HCT116 (cell line): ENCODE measurements at regions not wholly inside any gene's neighbourhood (a gene's known extent, or its start where the extent isn't known, plus 50 kb on each side); places are given as distances from the start of the nearest gene placed in this dataset.

Source experiments
- ATAC-seq: fragments of 200-7000 bp; cut with Tn5 transposase; 2 replicates; pipeline ENCODE4 v1.9.1; 2020; ENCODE audit warnings: mild to moderate bottlenecking, moderate library complexity
- BruUV-seq: library from RNA; stranded (reverse); fragments of 400-500 nt; replicated peaks from 2 replicates; lab custom pipeline; 2021; lab: Mats Ljungman, UMichigan
- CTCF ChIA-PET: fragments of 300-600 bp; sonication (Branson Sonifier 250); formaldehyde crosslinking; loops from one replicate; lab custom pipeline; 2021; ENCODE audit warnings: antibody characterized with exemption; lab: Charles Lee
- POLR2A ChIA-PET: fragments of 300-600, 350-600 bp; sonication (Branson Sonifier 250); formaldehyde crosslinking; loops from one replicate; lab custom pipeline; 2021; ENCODE audit warnings: antibody characterized with exemption; lab: Charles Lee
- RAD21 ChIA-PET, 2 experiments: fragments of 300-600 bp; sonication (Branson Sonifier 250); formaldehyde crosslinking; loops; one replicate each; lab custom pipeline; 2023; ENCODE audit warnings: low total read pairs in 2 of 2; ENCODE audit not compliant: uncharacterized antibody in 2 of 2, unreplicated experiment in 2 of 2, low non-redundant PET in 1 of 2; lab: Charles Lee
- DNase-seq: peaks from one replicate; pipeline ENCODE4 v3.0.0-alpha.2; 2010; ENCODE audit warnings: low read depth, low spot score
- H2AFZ ChIP-seq: fragments of 200-600 bp; shearing (Covaris generic), sonication (generic); 2 replicates; pipeline ENCODE4 v1.6.1; 2017; ENCODE audit warnings: low read depth, mixed run types, mixed read lengths, antibody characterized with exemption, low read length; ENCODE audit not compliant: poor library complexity, severe bottlenecking
- H3K27ac ChIP-seq: 2 replicates; pipeline ENCODE4 v1.5.1; 2012; ENCODE audit warnings: low read depth, low read length
- H3K27me3 ChIP-seq: fragments of 200-600 bp; sonication (generic); 2 replicates; pipeline ENCODE4 v1.6.1; 2016; ENCODE audit warnings: mixed run types, low read length, mixed read lengths; ENCODE audit not compliant: insufficient read depth
- H3K36me3 ChIP-seq, 2 experiments: fragments of 200-500 bp in 1 of 2; fragments of 200-600 bp in 1 of 2; sonication (Bioruptor generic) in 1 of 2; sonication (generic) in 1 of 2; 2 replicates each; pipeline versions ENCODE4 v1.5.1 to v1.6.1; 2014 to 2016; ENCODE audit warnings: low read length in 2 of 2, inconsistent platforms in 1 of 2, mixed read lengths in 1 of 2, mixed run types in 1 of 2; ENCODE audit not compliant: insufficient read depth in 2 of 2, control insufficient read depth in 1 of 2
- H3K4me1 ChIP-seq, 2 experiments: fragments of 200-600 bp in 1 of 2; sonication (generic) in 1 of 2; 2 replicates each; pipeline versions ENCODE4 v1.5.1 to v1.6.1; 2012 to 2017; ENCODE audit warnings: low read length in 2 of 2, inconsistent platforms in 1 of 2, mild to moderate bottlenecking in 1 of 2, mixed read lengths in 1 of 2, mixed run types in 1 of 2, moderate library complexity in 1 of 2; ENCODE audit not compliant: insufficient read depth in 2 of 2, control insufficient read depth in 1 of 2
- H3K4me2 ChIP-seq: fragments of 200-600 bp; sonication (generic); 2 replicates; pipeline ENCODE4 v1.6.1; 2017; ENCODE audit warnings: mixed run types, low read length, mixed read lengths
- H3K4me3 ChIP-seq, 2 experiments: fragments of 200-600 bp in 1 of 2; sonication (generic) in 1 of 2; replicated peaks in 1 of 2; 2 replicates each; pipeline ENCODE4 v1.5.1; 2011 to 2016; ENCODE audit warnings: low read length in 2 of 2, control low read depth in 1 of 2, low read depth in 1 of 2, mild to moderate bottlenecking in 1 of 2, mixed read lengths in 1 of 2, mixed run types in 1 of 2
- H3K79me2 ChIP-seq: fragments of 200-600 bp; sonication (generic); 2 replicates; pipeline ENCODE4 v1.6.1; 2017; ENCODE audit warnings: mild to moderate bottlenecking, mixed run types, low read length, moderate library complexity, mixed read lengths; ENCODE audit not compliant: insufficient read depth
- H3K9ac ChIP-seq: fragments of 200-600 bp; sonication (generic); 2 replicates; pipeline ENCODE4 v1.6.1; 2016; ENCODE audit warnings: low read length, mixed read lengths
- H3K9me2 ChIP-seq: fragments of 200-600 bp; sonication (generic), shearing (Covaris generic); 2 replicates; pipeline ENCODE4 v1.6.1; 2017; ENCODE audit warnings: mixed run types, mild to moderate bottlenecking, moderate library complexity; ENCODE audit not compliant: insufficient read depth
- H3K9me3 ChIP-seq, 2 experiments: fragments of 200-500 bp in 1 of 2; fragments of 200-600 bp in 1 of 2; sonication (Bioruptor generic) in 1 of 2; sonication (generic) in 1 of 2; 2 replicates each; pipeline ENCODE4 v1.6.1; 2014 to 2017; ENCODE audit warnings: low read length in 2 of 2, mixed read lengths in 2 of 2, inconsistent platforms in 1 of 2, low read depth in 1 of 2, mild to moderate bottlenecking in 1 of 2, mixed run types in 1 of 2, moderate library complexity in 1 of 2; ENCODE audit not compliant: control insufficient read depth in 1 of 2, insufficient read depth in 1 of 2
- H4K20me1 ChIP-seq: fragments of 200-600 bp; sonication (generic), shearing (Covaris generic); 2 replicates; pipeline ENCODE4 v1.6.1; 2017; ENCODE audit warnings: mixed run types, mild to moderate bottlenecking, moderate library complexity; ENCODE audit not compliant: insufficient read depth
- ATF3 ChIP-seq: IDR thresholded peaks from 2 replicates; pipeline ENCODE4 v1.6.1; 2012
- CBX3 ChIP-seq: IDR thresholded peaks from 2 replicates; pipeline ENCODE4 v1.6.1; 2012; ENCODE audit warnings: low read depth
- CEBPB ChIP-seq: IDR thresholded peaks from 2 replicates; pipeline ENCODE4 v1.6.1; 2012; ENCODE audit warnings: low read depth
- EGR1 ChIP-seq: IDR thresholded peaks from 2 replicates; pipeline ENCODE4 v1.6.1; 2012; ENCODE audit warnings: low read depth
- ELF1 ChIP-seq: IDR thresholded peaks from 2 replicates; pipeline ENCODE4 v1.6.1; 2012; ENCODE audit warnings: low read depth, borderline replicate concordance
- EZH2 ChIP-seq: fragments of 200-600 bp; sonication (generic); IDR thresholded peaks from 2 replicates; pipeline ENCODE4 v1.6.1; 2017; ENCODE audit warnings: antibody characterized with exemption, mixed run types
- FOSL1 ChIP-seq: IDR thresholded peaks from 2 replicates; pipeline ENCODE4 v1.6.1; 2012; ENCODE audit warnings: low read depth
- JUND ChIP-seq: IDR thresholded peaks from 2 replicates; pipeline ENCODE4 v1.6.1; 2012
- POLR2A ChIP-seq: IDR thresholded peaks from 2 replicates; pipeline ENCODE4 v1.7.0; 2011; ENCODE audit warnings: borderline replicate concordance; ENCODE audit not compliant: insufficient read depth, insufficient read length; ENCODE audit errors: extremely low read depth
- SIN3A ChIP-seq: IDR thresholded peaks from 2 replicates; pipeline ENCODE4 v1.6.1; 2012; ENCODE audit warnings: low read depth
- TCF7L2 ChIP-seq: IDR thresholded peaks from 2 replicates; pipeline ENCODE4 v1.7.0; 2011; ENCODE audit warnings: borderline replicate concordance, inconsistent platforms; ENCODE audit not compliant: insufficient read depth, insufficient read length; ENCODE audit errors: extremely low read depth
- YY1 ChIP-seq: IDR thresholded peaks from 2 replicates; pipeline ENCODE4 v1.6.1; 2011; ENCODE audit warnings: low read length, low read depth, moderate library complexity, mild to moderate bottlenecking; ENCODE audit not compliant: insufficient replicate concordance; ENCODE audit errors: extremely low read depth
- ZNF274 ChIP-seq: fragments of 200-500 bp; sonication (Bioruptor generic); IDR thresholded peaks from 2 replicates; pipeline ENCODE4 v1.6.1; 2014; ENCODE audit warnings: mild to moderate bottlenecking, low read depth, low read length, inconsistent platforms
- intact Hi-C: fragments of 100-400 bp; cut with micrococcal nuclease; formaldehyde crosslinking; loops from 2 replicates; pipeline ENCODE4 v1.10.0; 2022
- TF ChIP-seq, protein P1 (sequence below): IDR thresholded peaks from 2 replicates; pipeline ENCODE4 v1.6.1; 2012; ENCODE audit warnings: low read depth
- TF ChIP-seq, protein P2 (sequence below), 3 experiments: fragments of 200-600 bp in 1 of 3; sonication (generic) in 1 of 3; IDR thresholded peaks in 2 of 3; conservative IDR thresholded peaks in 1 of 3; 2 replicates each; pipeline ENCODE4 v1.5.1; 2012 to 2017; ENCODE audit warnings: low read depth in 2 of 3, low read length in 2 of 3, antibody characterized with exemption in 1 of 3, borderline replicate concordance in 1 of 3, control low read depth in 1 of 3, mild to moderate bottlenecking in 1 of 3, mixed read lengths in 1 of 3, mixed run types in 1 of 3, moderate library complexity in 1 of 3; ENCODE audit not compliant: insufficient read depth in 1 of 3
- TF ChIP-seq, protein P3 (sequence below): IDR thresholded peaks from 2 replicates; pipeline ENCODE4 v1.6.1; 2011; ENCODE audit warnings: mild to moderate bottlenecking, low read length, moderate library complexity; ENCODE audit not compliant: insufficient replicate concordance; ENCODE audit errors: extremely low read depth

- H3K4me2 ChIP-seq = no peak overlapping the region
- DNase-seq (no peak), ATAC-seq (peak; percentile 39; the same call in 1 of the 2 replicates)
- H3K27ac ChIP-seq = no peak overlapping the region
- H3K27me3 ChIP-seq = no peaks in the 10 kb centered on the region
- no peaks in the 10 kb centered on the region for H3K9me2 ChIP-seq
- no TSS peak for BruUV-seq
- H3K4me1 ChIP-seq = peaks cover 0 to 10% of the 10 kb centered on the region in 2 experiments; a peak in 1 of 4 replicates
- no peak overlapping the region for H3K4me3 ChIP-seq
- ChIA-PET RAD21 (interaction anchor here in 1 of 2 experiments (0.6 kb wide), 1 partner anchor 39 kb away, joined by 3 read pairs; no protein-coding TSS in a partner anchor), CTCF (no interaction called here), POLR2A (no interaction called here)
- H3K9ac ChIP-seq = no peak overlapping the region
- H3K79me2 ChIP-seq = no peaks in the 10 kb centered on the region
- intact Hi-C loops = no loop called here
- H3K36me3 ChIP-seq = no peaks in the 10 kb centered on the region
- TF ChIP-seq ELF1 (no peak), CBX3 (no peak), TCF7L2 (no peak), ZNF274 (no peak), POLR2A (no peak), EZH2 (no peak), SIN3A (no peak), EGR1 (no peak), JUND (no peak), FOSL1 (no peak), CEBPB (no peak), ATF3 (no peak), YY1 (no peak)
- TF ChIP-seq, protein P1, sequence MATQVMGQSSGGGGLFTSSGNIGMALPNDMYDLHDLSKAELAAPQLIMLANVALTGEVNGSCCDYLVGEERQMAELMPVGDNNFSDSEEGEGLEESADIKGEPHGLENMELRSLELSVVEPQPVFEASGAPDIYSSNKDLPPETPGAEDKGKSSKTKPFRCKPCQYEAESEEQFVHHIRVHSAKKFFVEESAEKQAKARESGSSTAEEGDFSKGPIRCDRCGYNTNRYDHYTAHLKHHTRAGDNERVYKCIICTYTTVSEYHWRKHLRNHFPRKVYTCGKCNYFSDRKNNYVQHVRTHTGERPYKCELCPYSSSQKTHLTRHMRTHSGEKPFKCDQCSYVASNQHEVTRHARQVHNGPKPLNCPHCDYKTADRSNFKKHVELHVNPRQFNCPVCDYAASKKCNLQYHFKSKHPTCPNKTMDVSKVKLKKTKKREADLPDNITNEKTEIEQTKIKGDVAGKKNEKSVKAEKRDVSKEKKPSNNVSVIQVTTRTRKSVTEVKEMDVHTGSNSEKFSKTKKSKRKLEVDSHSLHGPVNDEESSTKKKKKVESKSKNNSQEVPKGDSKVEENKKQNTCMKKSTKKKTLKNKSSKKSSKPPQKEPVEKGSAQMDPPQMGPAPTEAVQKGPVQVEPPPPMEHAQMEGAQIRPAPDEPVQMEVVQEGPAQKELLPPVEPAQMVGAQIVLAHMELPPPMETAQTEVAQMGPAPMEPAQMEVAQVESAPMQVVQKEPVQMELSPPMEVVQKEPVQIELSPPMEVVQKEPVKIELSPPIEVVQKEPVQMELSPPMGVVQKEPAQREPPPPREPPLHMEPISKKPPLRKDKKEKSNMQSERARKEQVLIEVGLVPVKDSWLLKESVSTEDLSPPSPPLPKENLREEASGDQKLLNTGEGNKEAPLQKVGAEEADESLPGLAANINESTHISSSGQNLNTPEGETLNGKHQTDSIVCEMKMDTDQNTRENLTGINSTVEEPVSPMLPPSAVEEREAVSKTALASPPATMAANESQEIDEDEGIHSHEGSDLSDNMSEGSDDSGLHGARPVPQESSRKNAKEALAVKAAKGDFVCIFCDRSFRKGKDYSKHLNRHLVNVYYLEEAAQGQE = no peak
- TF ChIP-seq, protein P2, sequence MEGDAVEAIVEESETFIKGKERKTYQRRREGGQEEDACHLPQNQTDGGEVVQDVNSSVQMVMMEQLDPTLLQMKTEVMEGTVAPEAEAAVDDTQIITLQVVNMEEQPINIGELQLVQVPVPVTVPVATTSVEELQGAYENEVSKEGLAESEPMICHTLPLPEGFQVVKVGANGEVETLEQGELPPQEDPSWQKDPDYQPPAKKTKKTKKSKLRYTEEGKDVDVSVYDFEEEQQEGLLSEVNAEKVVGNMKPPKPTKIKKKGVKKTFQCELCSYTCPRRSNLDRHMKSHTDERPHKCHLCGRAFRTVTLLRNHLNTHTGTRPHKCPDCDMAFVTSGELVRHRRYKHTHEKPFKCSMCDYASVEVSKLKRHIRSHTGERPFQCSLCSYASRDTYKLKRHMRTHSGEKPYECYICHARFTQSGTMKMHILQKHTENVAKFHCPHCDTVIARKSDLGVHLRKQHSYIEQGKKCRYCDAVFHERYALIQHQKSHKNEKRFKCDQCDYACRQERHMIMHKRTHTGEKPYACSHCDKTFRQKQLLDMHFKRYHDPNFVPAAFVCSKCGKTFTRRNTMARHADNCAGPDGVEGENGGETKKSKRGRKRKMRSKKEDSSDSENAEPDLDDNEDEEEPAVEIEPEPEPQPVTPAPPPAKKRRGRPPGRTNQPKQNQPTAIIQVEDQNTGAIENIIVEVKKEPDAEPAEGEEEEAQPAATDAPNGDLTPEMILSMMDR (IDR thresholded peaks at IDR 0.05 in 2 of 3, conservative IDR thresholded peaks at IDR 0.05 in 1 of 3; ENCODE audit: borderline replicate concordance in 1 of 3, insufficient read depth in 1 of 3, low read depth in 2 of 3, low read length in 2 of 3) = no peak
- TF ChIP-seq, protein P3, sequence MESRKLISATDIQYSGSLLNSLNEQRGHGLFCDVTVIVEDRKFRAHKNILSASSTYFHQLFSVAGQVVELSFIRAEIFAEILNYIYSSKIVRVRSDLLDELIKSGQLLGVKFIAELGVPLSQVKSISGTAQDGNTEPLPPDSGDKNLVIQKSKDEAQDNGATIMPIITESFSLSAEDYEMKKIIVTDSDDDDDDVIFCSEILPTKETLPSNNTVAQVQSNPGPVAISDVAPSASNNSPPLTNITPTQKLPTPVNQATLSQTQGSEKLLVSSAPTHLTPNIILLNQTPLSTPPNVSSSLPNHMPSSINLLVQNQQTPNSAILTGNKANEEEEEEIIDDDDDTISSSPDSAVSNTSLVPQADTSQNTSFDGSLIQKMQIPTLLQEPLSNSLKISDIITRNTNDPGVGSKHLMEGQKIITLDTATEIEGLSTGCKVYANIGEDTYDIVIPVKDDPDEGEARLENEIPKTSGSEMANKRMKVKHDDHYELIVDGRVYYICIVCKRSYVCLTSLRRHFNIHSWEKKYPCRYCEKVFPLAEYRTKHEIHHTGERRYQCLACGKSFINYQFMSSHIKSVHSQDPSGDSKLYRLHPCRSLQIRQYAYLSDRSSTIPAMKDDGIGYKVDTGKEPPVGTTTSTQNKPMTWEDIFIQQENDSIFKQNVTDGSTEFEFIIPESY = no peak
- peaks cover 0 to 15% of the 10 kb centered on the region in 2 experiments; a peak in 1 of 4 replicates for H3K9me3 ChIP-seq
- no peak overlapping the region for H2AFZ ChIP-seq
- no peaks in the 10 kb centered on the region for H4K20me1 ChIP-seq
Observed at GRCh38 chr16:88321635-88322499, 60.9 kb upstream of the ZNF469 start.
